Sigmoid colon (tissue), 4 donors: ENCODE measurements at regions not wholly inside any gene's neighbourhood (a gene's known extent, or its start where the extent isn't known, plus 50 kb on each side); places are given as distances from the start of the nearest gene placed in this dataset.

Experiments
- POLR2AphosphoS5 ChIP-seq, 4 donors: sonication (generic); formaldehyde crosslinking; IDR thresholded peaks; one replicate each; pipeline ENCODE4 v1.6.1; 2017; ENCODE audit warnings: antibody characterized with exemption in 4 of 4
- TF ChIP-seq, protein P1 (sequence below), 4 experiments: fragments of 450-650 bp in 3 of 4; fragments of 200-600 bp in 1 of 4; IDR thresholded peaks; one replicate each; pipeline ENCODE4 v1.5.1; 2016 to 2019; ENCODE audit warnings: antibody characterized with exemption in 4 of 4, mild to moderate bottlenecking in 3 of 4, moderate library complexity in 2 of 4

GRCh38 chr2:5479265-5479928 is 212.8 kb upstream of the SOX11 start:
- TF ChIP-seq, protein P1, sequence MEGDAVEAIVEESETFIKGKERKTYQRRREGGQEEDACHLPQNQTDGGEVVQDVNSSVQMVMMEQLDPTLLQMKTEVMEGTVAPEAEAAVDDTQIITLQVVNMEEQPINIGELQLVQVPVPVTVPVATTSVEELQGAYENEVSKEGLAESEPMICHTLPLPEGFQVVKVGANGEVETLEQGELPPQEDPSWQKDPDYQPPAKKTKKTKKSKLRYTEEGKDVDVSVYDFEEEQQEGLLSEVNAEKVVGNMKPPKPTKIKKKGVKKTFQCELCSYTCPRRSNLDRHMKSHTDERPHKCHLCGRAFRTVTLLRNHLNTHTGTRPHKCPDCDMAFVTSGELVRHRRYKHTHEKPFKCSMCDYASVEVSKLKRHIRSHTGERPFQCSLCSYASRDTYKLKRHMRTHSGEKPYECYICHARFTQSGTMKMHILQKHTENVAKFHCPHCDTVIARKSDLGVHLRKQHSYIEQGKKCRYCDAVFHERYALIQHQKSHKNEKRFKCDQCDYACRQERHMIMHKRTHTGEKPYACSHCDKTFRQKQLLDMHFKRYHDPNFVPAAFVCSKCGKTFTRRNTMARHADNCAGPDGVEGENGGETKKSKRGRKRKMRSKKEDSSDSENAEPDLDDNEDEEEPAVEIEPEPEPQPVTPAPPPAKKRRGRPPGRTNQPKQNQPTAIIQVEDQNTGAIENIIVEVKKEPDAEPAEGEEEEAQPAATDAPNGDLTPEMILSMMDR (IDR thresholded peaks at IDR 0.05), result no peak
- no peak for TF ChIP-seq POLR2AphosphoS5 (IDR thresholded peaks at IDR 0.05)
